HG02571 (cell line): ENCODE measurements at regions not wholly inside any gene's neighbourhood (a gene's known extent, or its start where the extent isn't known, plus 50 kb on each side); places are given as distances from the start of the nearest gene placed in this dataset.

Experiments used
- ATAC-seq: cut with Tn5 transposase; IDR thresholded peaks from one replicate; pipeline ENCODE4 v1.9.1; 2021; ENCODE audit warnings: mild to moderate bottlenecking, moderate library complexity; ENCODE audit not compliant: unreplicated experiment

DNA sequence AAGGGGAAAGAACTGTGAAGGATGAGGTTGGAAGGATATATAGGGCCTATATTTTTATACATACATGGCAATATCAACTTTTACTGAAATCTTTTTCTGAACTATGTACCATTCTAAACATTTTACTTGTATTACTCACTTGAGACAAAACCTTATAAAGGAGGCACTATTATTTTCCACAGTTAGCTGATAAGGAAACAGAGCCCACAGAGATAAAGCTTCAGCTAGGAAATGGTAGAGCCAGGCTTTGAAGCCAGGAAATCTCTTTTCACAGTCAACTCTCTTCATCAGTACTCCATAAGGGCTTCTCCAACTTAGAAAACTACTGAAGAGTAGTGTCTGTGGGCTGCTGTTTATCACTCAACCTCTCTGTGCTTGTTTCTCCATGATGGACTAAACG lies 613.7 kb downstream of the PRELID2 start:
- ATAC-seq = no peak

DNA sequence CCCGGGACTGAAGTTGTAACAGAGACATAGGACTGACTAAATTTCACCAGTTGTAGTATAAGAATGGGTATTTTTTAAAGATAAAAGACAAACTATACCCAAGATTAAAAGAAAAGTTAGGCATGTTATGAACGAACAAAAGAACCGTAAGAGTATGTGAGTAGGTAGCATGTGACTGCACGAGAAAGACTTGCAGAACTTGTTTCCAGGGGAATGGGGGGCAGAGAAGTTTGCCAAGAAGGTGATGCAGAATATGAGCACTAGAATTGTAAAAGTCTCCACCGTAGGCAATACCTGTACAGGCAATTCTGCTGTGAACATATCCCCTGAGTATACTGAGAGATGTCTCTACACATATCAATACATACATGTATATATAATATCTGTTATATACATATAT lies 614.7 kb downstream of the PRELID2 start:
- ATAC-seq = no peak

DNA sequence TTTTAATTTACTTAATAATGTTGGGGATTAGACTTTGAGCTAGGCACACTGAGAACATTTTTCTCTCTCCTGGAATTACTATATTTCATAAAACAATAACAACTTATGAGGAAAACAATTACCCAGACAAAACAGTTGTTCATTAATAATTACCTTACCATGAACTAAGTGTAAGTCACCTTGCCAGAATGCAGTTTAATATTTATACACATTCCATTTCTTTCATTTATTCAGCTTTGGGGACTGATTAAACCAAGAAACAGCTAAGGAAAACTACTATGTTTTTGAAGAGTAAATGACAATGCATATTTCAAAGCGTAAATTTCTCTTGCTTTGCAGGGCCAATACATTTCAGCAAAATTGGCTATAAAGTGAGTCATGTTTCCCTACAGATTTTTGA lies 616.2 kb downstream of the PRELID2 start:
- ATAC-seq = no peak

DNA sequence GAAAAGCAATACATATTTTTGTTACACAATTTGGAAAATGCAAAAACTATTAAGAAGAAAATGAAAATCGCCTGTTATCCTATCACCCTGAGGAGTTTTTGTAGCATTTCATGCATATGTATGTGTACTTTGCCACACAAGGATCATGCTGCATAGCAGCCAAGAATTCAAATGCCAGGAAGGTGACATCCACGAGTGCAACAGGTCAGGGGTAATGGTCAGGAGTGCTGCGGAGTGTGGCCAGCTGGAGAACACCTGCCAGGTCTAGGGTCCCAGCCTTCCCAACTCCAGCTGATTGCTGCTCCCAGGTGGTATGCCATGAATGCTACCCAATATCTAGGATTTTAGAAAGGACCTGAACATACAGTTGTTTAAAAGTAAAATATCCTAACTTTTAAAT lies 617.1 kb downstream of the PRELID2 start:
- ATAC-seq = no peak

DNA sequence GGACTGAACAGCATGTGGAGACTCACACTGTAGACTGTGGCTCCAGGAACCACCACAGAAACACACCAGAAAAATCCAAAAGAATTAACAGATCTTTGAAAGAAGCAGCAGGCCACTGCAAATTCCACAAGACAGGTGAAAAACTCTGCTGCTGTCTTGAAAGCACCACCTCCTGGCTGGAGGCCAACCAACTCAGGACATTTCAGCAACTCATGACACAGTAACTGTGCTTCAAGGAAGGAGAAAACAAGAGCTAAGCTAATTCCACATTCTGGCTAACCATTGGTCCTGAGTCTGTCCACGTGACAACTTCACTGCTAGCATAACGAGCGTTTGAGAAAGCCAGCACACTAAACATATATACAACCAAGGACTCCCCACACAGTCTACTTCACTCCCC lies 625.1 kb downstream of the PRELID2 start:
- ATAC-seq = no peak

DNA sequence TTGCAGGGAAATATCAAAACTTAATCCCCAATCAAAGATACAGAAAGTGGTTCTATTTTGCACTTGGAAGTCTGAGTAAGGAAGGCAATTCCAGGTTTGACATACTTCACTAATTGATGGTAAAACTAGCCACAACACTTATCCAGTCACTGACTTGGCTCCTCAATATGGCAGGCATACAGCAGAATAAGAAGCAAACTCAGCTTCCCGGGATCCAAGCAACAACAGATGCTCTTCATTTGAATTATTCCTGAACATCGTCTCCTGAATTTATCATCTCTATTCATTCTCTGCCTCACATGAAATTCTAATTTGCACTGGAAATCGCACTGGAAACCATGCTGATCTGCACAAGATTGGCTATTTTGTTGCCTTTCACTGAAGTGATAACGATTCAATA lies 629.6 kb downstream of the PRELID2 start:
- ATAC-seq = no peak

DNA sequence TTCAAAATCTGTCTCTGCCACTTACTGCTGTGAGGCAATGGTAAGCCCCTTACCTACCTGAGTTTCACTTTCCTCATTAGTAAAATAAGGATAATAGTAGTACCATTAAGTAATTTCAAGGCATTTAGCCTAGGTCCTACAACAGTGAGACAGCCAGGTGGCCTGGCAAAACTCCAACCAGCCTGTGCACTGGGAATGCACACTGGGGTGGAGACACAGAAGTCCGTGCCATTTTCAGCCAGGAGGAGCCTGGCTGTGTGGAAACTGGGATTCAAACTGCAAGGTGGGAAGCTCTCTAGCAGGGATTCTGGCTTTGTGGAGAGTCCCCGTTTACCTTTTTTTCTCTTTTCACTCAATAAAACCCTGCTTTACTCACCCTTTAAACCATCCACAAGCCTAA lies 630.4 kb downstream of the PRELID2 start:
- no peak for ATAC-seq

DNA sequence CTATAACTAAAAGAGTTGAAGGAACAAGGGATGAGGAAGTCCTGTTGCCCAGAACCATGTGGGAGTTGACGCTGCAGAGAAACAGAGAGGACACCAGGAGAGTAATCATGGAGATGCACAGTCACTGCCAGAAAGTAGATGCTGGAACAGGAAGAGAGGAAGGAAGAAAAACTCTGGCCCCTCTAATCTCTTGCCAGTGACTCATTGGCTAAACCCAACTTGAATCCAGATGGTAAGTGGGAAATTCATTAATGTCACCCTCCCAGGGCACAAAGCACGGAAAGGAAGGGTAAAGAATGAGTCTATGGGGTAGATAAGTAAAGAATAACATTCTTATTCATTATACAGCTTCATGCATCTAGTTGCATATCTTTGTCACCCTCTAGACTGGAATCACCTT lies 631.9 kb downstream of the PRELID2 start:
- ATAC-seq = no peak

DNA sequence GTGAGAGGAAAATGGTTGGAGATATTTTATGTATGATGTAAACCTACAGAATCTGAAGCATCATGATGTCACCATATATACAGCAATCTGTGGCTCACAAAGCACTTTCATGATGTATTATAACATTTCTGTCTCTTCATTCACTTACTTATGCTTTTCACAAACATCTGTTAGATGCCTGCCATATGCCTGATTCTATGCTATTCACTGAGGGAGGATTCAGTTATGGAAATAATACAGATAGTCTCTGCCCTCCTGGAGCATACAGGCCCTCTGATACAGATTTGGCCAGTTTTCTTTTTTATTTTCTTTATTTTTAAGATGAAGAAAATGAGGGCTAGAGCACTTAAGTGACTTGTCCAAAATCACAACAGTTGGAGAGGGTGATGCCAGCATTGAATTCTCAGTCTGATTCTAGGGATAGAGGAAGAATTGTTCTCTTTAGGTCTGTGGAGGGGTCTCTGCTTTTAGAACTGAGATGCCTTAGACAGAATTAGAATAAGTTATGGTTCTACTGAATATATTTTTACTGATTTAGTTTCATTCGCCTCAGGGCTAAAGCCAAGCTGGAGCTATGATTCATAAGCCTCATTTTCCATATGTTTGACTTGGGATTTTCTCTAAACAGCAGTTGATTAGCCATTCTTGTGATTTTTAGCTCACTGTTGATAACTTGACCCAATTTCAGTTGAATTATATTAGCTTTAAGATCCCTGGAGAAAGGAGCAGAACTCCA lies 636.4 kb downstream of the PRELID2 start:
- no peak for ATAC-seq

DNA sequence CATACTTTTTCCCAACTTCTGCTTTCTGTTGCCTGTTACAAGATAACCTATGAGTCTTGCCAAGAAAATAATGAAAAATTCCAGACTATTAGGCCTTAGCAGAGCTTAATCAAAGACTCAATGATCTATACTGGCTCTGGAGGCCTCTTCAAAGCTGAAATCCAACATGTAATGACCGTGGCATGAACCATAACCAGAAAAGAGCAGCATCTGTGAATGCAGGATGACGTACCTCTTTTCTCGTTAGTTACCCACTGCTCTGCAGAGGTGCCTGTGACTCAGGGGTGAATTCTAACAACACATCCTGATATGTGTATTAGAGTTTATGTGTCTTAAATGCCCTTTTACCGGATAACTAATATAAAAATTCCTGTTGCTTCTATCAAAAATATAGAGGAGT lies 645.4 kb downstream of the PRELID2 start:
- no peak for ATAC-seq

DNA sequence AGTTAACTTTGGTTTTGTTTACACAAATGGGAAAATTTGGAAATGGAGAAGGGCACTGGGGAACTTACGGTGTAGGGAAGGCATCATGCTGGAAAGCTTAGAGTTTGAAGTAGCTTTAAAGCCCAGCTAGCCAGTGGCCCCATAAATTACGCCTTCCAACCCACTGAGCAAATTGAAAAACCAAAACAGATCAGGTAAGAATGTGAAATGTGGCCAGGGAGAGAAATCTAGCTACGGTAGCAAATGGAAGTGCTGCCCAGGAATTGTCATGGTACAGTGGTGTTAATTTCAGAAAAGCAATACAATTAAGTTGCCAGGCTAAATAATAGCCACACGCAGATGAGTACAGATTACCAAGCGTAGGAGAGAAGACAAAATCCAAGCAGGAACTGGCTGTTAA lies 654.8 kb downstream of the PRELID2 start:
- ATAC-seq = no peak

DNA sequence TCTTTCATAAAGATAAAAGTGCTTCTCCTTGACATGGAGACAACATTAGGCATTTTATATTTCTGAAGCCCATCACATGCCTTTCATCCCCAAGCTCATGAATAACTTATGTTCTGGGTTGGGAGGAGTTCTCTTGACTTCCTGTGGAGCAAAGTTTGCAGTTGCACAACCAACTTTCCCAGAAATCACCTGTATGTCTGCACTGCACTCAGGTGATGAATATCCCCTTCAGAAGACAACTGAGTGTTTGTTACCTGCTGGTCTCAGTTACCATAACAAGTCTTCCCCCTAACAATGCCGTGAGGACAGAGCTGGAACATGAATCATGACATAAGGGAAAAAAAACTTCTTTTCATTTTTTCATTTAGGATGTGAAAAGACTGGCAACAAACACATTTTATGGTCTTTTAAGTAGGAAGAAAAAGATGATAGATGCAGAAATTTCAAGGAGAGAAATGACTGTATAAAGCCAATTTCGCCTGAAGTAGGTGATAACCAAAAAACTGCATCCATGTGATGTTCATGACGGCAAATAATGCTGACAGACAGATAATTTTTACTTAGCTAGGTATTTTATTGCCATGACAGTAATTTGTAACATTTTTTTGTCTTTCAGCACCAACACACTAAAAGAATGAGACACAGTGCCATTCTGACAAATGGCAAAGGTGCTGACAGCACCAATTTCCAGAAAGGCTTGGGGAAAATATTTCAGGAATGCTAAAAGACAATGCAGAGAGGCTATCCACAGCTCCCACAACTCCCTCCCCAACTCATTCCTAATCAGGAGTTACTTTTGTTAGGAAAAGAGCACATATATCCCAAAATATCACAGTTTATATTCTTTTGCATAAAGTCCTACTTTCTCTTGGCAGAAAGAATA lies 656.3 kb downstream of the PRELID2 start:
- no peak for ATAC-seq

DNA sequence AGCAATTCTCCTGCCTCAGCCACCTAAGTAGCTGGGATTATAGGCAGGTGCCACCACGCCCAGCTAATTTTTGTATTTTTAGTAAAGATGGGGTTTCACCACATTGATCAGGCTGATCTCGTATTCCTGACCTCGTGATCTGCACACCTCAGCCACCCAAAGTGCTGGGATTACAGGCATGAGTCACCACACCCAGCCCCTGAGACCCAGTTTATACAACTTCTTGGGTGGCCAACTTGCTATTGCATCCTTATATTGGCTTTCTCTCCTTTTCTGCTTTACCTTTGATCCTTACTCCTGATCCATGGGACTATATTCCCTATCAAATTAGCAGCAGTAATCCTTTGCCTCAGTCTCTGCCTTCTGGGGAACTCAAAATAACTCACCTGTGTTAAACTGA lies 659.1 kb downstream of the PRELID2 start:
- ATAC-seq = no peak

DNA sequence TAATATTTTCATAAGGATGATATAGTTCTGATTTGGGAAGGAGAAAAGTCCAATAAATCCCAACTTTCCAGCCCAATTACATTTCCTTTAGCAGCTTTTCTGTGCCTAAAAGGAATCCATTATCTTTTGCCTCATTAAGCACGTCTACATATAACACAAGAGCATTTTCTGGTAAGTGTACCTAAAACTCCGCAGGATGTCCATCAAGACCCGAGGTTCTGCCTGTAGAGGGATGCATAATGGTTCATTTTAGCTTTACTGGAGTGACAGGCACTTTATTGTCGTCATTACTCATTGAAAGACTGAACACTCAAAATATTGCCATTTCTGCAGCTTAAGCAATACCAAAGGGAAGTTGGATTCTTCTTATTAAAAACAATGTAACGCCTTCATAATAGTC lies 669.0 kb downstream of the PRELID2 start:
- no peak for ATAC-seq

DNA sequence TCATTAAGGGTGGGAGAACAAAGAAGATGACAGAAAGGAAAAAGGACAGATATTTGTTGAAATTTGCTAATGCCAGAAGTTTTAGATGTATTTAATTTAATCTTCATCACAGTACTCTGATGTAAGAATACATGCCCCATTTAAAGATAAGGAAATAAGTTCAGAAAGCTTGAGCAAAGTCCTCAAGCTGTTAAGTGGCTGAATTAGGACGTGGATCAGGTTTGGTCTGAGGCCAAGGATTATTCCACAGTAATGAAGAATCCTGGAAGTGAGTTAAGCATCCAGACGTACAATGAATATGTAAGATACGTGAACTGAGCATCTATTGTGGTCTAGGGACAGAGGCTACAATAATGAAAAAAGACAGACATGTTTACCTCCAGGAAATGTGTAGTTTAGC lies 671.3 kb downstream of the PRELID2 start:
- no peak for ATAC-seq

DNA sequence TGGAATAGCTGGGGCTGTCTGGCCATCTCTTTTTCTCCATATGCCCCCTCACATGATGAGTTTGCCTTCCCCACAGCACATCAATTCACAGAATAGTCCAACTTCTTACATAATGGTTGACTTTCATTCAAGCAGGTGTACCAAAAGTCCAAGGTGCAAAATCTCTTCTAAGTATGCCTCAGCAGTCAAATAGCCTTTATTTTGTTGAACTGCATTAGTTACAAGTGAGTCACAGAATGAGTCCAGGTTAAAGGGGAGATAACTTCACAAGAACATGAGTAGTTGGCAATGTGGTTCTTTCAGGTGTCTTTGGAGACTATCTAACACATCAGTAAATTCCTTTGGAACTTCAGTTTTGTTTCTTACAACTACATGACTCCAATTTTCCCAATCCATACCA lies 672.5 kb downstream of the PRELID2 start:
- no peak for ATAC-seq

DNA sequence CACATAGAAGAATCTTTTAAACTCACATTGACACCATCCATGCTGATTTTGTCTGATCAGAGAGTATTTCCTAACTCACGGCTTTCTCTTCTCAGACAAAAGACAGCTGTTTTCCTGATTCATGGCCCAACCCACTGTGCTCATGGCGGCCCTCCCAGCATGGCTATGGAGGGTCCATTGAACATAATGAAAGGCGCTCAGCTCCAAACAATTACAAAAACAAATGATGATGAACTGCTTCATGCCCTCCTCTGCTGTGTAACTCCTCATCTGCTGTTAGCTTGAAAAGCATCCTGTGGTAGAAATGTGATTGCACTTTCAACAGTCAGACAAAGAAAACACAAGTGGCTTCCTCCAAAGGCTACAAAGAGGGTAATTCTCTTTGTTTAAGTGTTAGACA lies 673.8 kb downstream of the PRELID2 start:
- ATAC-seq = no peak

DNA sequence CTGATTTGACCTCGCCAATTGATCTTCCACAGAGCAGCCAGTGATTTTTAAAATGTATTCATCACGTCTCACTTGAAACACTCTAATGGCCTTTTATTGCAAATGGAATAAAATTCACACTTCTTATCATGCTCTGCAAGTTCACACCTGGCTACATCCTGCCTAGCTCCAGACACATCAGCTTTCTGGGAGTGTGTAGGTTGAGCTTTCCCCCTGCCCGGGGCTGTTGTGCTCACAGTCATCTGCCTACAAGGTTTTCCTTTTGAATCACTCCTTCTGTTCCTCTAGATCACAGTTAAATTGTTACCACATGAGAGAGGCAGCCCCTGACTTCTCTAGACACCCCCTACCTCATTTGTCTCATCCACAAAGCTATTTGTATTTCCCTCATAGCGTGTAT lies 674.5 kb downstream of the PRELID2 start:
- ATAC-seq = no peak

DNA sequence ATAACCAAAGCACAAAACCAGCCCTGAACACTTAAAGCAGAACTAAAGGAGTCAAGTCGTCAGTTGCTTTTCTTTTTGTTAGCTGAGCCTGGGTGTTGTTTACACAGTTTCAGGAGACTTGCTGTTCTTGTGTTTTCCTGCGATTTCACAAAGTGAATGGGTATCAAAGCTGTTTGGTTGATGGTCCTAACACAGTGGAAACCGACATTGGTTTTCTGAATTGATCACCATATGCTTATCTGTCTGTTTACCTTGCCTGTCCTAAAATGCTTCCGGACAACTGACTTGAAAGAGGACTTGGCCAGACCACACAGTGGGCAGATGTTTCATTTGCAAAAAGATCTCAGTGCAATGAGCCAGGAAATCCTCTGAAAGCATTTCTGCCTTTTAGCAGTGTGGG lies 676.4 kb downstream of the PRELID2 start:
- no peak for ATAC-seq

DNA sequence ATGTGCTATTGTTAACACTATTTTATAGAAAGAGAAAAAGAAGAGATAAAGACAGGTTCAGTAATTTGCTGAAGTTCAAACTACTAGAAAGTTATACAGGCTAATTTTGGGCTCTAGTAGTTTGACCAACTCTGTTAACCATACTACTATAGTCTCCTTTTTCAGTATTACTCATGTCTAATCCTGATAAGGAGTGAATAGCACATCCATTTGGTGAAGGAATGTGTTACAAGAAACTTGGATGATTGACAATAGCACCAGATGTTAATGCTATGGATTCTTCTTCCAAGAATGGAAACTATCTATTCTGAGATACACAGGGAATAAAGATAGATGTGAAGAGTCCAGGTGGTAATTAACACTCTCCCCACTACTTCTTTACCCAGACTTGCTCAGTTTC lies 677.3 kb downstream of the PRELID2 start:
- no peak for ATAC-seq

DNA sequence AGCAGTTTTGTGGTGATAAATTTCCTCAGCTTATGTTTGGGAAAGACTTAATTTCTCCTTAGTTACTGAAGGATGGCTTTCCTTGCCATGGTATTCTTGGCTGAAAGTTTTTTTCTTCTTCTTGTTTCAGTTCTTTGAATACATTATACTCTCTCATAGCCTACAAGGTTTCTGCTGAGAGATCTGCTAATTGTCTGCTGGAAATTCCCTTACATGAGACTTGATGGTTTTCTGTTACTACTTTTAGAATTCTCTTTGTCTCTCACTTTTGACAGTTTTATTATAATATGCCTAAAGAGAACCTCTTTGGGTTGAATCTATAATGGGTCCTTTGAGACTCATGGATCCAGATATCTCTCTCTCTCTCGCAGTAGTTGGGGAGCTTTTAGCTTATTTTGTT lies 693.6 kb downstream of the PRELID2 start:
- no peak for ATAC-seq

DNA sequence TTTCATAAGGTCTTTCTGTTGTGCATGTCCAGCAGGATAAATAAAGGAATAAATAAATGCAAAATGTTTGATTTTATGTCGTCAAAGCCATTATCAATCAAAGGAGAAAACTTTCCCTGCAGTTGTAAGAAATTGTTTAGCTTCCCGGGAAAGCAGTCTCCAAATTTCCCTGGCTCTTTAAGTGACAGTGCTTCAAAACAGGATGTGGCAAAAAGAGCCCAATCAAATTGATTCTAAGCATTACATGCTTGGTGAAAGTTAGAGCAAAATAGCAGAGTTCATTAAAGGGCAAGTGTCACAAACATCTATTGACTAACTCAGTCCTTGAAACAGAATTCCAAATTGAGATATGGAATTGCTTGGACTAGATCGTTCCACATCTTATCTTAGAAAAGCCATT lies 704.1 kb downstream of the PRELID2 start:
- no peak for ATAC-seq
